Small intestine (tissue), 7 donors: ENCODE measurements at regions not wholly inside any gene's neighbourhood (a gene's known extent, or its start where the extent isn't known, plus 50 kb on each side); places are given as distances from the start of the nearest gene placed in this dataset.

Experiments used
- DNase-seq, 2 donors: peaks; one replicate each; pipeline versions ENCODE4 v3.0.0 to v3.0.0-alpha.2; 2013
- FAIRE-seq: peaks from 2 replicates; lab custom pipeline; 2012; peaks lifted over from hg19 to GRCh38; lab: Jason Lieb, UNC
- H3K27ac ChIP-seq, 3 donors: one replicate each; pipeline ENCODE4 v1.5.1; 2013; ENCODE audit warnings: low read length in 2 of 3, mild to moderate bottlenecking in 2 of 3, control low read depth in 1 of 3, inconsistent platforms in 1 of 3, low read depth in 1 of 3, moderate library complexity in 1 of 3
- H3K27me3 ChIP-seq, 3 donors: one replicate each; pipeline ENCODE4 v1.6.1; 2013; ENCODE audit warnings: low read length in 3 of 3, inconsistent platforms in 1 of 3; ENCODE audit not compliant: control insufficient read depth in 3 of 3, insufficient read depth in 3 of 3
- H3K36me3 ChIP-seq, 3 donors: one replicate each; pipeline ENCODE4 v1.6.1; 2013; ENCODE audit warnings: low read length in 3 of 3, inconsistent platforms in 1 of 3, low read depth in 1 of 3, mild to moderate bottlenecking in 1 of 3, moderate library complexity in 1 of 3; ENCODE audit not compliant: control insufficient read depth in 3 of 3, insufficient read depth in 2 of 3
- H3K4me1 ChIP-seq, 3 donors: one replicate each; pipeline ENCODE4 v1.6.1; 2013; ENCODE audit warnings: low read length in 2 of 3, inconsistent platforms in 1 of 3, low read depth in 1 of 3, mild to moderate bottlenecking in 1 of 3, moderate library complexity in 1 of 3; ENCODE audit not compliant: control insufficient read depth in 3 of 3, insufficient read depth in 2 of 3
- H3K4me3 ChIP-seq, 3 donors: one replicate each; pipeline ENCODE4 v1.5.1; 2013; ENCODE audit warnings: low read length in 3 of 3, control low read depth in 1 of 3, inconsistent platforms in 1 of 3, low read depth in 1 of 3, mild to moderate bottlenecking in 1 of 3, moderate library complexity in 1 of 3
- H3K9me3 ChIP-seq, 2 donors: one replicate each; pipeline ENCODE4 v1.6.1; 2013; ENCODE audit warnings: low read depth in 1 of 2, low read length in 1 of 2; ENCODE audit not compliant: control insufficient read depth in 2 of 2, insufficient read depth in 1 of 2
- WGBS, 3 donors: extraction: QIAGEN DNeasy Blood & Tissue Kit; methylation state at CpG; one replicate each; pipeline ENCODE4 v1.1.7; 2013; 5-methylcytosine and 5-hydroxymethylcytosine counted together
- donor health status: healthy with polysubstance abuse.
- donor health status: control.
- donor health status: control.
- donor health status: Bipolar disorder and iron deficiency.
- donor health status: healthy.

DNA sequence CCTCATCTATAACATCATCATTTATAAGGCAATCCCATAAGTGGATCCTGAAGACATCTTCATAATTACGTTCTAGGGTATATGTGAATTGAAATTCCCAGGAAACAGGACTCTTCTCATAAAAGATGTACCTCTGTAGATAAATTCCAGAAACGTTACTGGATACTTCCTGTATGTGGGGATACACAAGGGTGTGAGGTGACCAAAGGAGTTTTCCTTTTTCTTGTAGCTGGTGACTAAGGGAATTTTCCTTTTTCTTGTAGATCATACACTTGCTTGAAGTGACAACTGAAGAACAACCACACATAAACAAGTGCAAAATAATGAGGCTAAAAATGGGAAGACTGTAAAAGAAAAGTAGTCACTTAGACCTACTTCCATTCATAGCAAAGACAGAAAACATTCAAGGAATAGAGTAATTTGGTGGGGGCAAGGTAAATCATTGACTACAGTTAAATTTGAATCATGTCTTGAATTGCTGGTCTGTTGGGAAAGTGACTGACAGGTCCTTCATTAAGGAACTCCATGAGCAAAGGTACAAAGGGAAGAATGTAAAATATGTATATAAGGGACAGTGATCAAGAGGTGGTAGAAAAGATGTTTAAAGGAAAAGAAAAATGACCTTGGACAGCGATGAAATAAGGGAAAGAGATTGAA, 53.2 kb upstream of the UBE2E3 start:
- no peak for FAIRE-seq
- no peaks in the 10 kb centered on the region for H3K27me3 ChIP-seq

DNA sequence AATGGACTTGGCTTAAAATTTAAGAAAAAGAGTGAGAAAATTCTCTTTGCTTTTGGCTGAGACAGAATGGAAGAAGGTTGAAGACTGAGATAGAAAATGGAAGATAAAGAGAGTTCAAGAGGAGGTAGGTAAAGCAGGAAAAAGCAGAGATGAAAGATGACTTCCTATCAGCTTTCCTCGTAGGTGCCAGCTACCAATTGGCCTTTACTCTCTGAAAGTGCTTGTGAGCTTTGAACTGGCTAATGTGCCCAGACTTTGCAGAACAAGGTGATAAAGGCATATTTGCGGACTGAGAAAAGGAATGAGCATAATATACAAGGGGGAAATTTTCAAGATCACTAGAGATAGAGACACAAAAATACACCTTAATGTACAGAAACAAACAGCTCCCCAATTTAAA, 54.7 kb upstream of the UBE2E3 start:
- no peaks in the 10 kb centered on the region for H3K36me3 ChIP-seq
- peak in 1 of 2 donors; percentile 3 for DNase-seq
- no peak overlapping the region for H3K4me3 ChIP-seq
- no peaks in the 10 kb centered on the region for H3K9me3 ChIP-seq
- H3K27ac ChIP-seq: no peak overlapping the region
- 12 to 50% (median 32%) methylated on average over 2 of the region's 2 CpGs for WGBS, 3 donors
- FAIRE-seq: no peak
- no peaks in the 10 kb centered on the region for H3K27me3 ChIP-seq
- no peaks in the 10 kb centered on the region for H3K4me1 ChIP-seq

More for the DNA sequence above, 53.2 kb upstream of the UBE2E3 start:
- Histone ChIP-seq H3K4me3 (no peak overlapping the region), H3K27ac (no peak overlapping the region), H3K9me3 (no peaks in the 10 kb centered on the region), H3K36me3 (no peaks in the 10 kb centered on the region), H3K4me1 (no peaks in the 10 kb centered on the region)
- no peak for DNase-seq
- 40 to 56% (median 52%) methylated on average over 3 of the region's 3 CpGs for WGBS, 3 donors

DNA sequence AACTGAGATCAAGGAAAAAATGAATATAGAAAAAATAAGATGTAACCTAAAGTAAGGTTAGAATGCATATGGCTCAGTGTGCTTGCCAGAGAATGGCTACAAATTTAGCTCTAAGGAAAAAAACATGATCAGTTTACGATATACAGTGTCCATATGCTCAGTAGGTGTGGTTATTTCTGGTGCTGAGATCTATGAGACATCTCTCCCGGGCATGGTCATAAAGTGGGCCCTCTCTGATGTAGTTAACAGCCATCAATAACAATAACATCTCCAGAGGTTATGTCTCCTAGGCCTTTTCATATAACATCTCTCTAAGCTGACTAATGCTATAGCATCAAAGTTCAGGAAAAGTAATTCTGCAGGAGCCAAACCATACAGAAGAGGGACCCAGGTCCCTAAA, 56.3 kb upstream of the UBE2E3 start:
- DNase-seq: no peak
- Histone ChIP-seq H3K36me3 (no peaks in the 10 kb centered on the region), H3K9me3 (no peaks in the 10 kb centered on the region), H3K4me3 (no peak overlapping the region), H3K27me3 (no peaks in the 10 kb centered on the region), H3K4me1 (no peaks in the 10 kb centered on the region), H3K27ac (no peak overlapping the region)
- no peak for FAIRE-seq
- 56 to 74% (median 69%) methylated on average over 2 of the region's 2 CpGs for WGBS, 3 donors

DNA sequence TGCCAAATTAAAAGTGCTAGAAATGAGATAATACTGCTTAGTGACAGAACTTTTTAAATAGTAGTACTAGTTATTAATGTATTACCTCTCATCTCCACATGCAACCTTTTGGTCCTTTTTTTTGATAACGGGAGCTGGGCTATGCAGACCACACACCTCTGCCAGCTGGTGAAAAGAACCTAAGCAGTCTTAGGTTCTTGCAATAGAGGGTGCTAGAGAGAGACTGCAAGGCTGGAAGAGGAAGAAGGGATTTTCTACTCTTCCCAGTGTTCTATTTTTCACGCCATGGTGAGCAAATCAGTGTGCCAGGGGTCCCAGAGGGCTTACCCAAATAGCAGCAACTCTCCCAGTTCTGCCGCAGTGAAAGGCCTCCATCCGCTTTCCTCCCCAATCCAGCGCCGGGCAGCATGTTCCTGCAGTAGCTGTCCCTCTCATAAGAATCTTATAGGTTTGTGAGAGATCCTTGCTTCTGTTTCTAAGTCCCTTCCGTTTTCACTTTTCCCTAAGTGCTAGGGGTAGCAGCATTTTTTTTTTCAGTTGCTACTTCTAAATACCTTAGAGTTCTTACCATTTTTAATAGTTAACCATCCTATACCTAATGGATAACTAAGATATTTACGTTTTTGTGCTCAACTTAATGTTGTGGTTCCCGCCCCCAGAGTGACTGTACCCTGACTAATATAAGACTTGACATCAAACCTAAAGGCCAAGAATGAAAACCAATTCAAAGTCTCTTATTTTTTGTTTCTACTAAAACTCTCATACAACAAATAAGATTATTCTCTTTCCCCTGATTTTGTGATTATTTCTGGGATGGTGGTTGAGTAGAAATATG, 69.4 kb upstream of the UBE2E3 start:
- no peaks in the 10 kb centered on the region for H3K36me3 ChIP-seq
- WGBS, 3 donors: 77 to 83% (median 78%) methylated on average over 9 of the region's 9 CpGs
- H3K27me3 ChIP-seq: no peaks in the 10 kb centered on the region
- FAIRE-seq (no peak), DNase-seq (no peak)
- no peak overlapping the region for H3K27ac ChIP-seq
- H3K4me3 ChIP-seq: no peak overlapping the region
- H3K4me1 ChIP-seq: no peaks in the 10 kb centered on the region
- H3K9me3 ChIP-seq: no peaks in the 10 kb centered on the region

DNA sequence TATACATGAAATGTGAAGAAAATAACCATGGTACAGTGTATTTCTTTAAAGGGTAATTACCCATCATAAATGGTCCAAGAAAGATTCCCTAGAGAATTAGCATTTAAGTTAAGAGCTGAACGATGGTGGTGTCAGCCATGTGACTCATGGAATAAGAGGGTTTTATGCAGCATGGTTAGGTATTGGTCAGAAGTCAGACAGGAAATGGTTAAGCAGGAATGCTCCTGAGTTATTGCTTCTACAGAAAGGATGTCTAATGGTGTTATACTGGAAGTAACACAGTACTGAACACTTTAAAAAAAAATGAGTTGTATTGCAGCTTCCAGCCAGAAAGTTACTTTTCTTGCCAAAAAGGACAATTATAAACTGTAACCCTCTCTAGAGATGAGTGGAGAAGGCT, 72.7 kb upstream of the UBE2E3 start:
- Histone ChIP-seq H3K4me1 (no peaks in the 10 kb centered on the region), H3K36me3 (no peaks in the 10 kb centered on the region), H3K27me3 (no peaks in the 10 kb centered on the region), H3K27ac (no peak overlapping the region), H3K4me3 (no peak overlapping the region), H3K9me3 (no peaks in the 10 kb centered on the region)
- FAIRE-seq (no peak), DNase-seq (no peak)
- WGBS, 3 donors: 46 to 59% (median 58%) methylated on average over 1 of the region's 1 CpG

DNA sequence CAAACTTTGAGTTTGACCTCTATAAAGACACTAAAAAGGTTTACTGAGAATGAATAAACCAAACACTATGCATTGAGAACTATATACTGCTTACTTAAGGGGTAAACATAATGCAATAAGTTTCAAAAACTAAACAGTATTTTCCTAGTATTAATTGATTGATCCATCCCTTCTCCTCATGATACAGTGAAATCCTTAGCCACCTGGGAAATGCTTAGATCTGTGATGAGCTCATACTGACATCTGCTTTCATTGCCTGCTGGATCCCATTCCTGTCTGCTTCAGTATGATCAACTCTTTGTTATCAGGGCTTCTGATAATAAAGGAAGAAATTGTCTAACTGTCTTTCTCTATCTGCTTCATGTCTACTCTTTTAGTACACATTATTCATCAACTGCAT, 74.9 kb upstream of the UBE2E3 start:
- H3K9me3 ChIP-seq: no peaks in the 10 kb centered on the region
- no peaks in the 10 kb centered on the region for H3K36me3 ChIP-seq
- no peak for DNase-seq
- no peaks in the 10 kb centered on the region for H3K4me1 ChIP-seq
- no peak overlapping the region for H3K27ac ChIP-seq
- no peaks in the 10 kb centered on the region for H3K27me3 ChIP-seq
- FAIRE-seq: no peak
- no peak overlapping the region for H3K4me3 ChIP-seq

DNA sequence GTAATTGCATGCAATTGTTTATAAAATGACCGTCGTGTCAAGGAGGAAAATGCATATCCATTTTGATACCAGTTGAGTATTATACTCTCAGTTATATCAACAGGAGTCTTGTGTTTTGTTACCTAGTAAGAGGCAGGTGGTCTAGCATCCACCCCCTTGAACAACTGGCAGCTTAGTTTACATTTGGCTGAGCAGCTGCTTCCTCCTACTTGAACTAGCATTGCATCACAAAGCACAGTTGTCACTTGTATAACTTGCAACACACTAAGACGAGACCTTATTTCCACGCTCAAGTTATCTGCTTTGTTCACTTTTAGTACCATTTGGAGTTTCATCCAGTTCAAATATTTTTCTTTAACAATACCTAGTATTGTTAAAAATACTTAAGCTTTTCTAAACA, 75.4 kb upstream of the UBE2E3 start:
- 48 to 57% (median 54%) methylated on average over 4 of the region's 4 CpGs for WGBS, 3 donors
- H3K27me3 ChIP-seq: no peaks in the 10 kb centered on the region
- H3K4me1 ChIP-seq: no peaks in the 10 kb centered on the region
- no peaks in the 10 kb centered on the region for H3K9me3 ChIP-seq
- no peak overlapping the region for H3K27ac ChIP-seq
- DNase-seq (peak in 1 of 2 donors; percentile 1), FAIRE-seq (no peak)
- H3K36me3 ChIP-seq: no peaks in the 10 kb centered on the region
- no peak overlapping the region for H3K4me3 ChIP-seq

DNA sequence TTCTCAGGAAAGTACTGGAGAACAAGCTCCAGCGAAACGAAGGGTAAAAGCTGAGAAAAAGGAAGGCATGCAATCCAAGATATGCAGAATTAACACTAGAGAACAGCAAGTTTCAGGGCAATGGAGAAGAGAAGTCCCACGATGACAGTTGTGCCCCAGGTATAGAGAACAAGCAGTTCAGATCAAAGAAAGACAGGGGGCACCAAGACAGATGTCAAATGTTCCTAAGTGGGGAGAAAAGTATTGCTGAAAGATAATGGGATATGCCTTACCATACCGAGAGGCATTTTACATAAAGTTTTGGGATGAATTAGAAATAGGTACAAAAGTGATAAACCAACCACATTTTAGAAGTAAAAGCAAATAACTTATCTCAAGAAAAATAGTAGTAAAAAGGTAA, 79.1 kb upstream of the UBE2E3 start:
- WGBS, 3 donors: 71 to 79% (median 72%) methylated on average over 4 of the region's 4 CpGs
- DNase-seq: no peak
- H3K36me3 ChIP-seq: no peaks in the 10 kb centered on the region
- H3K27ac ChIP-seq: no peak overlapping the region
- H3K4me1 ChIP-seq: no peaks in the 10 kb centered on the region
- no peaks in the 10 kb centered on the region for H3K9me3 ChIP-seq
- H3K4me3 ChIP-seq: no peak overlapping the region
- FAIRE-seq: no peak
- H3K27me3 ChIP-seq: no peaks in the 10 kb centered on the region
